Common myeloid progenitor, CD34-positive (primary cell): ENCODE measurements at regions not wholly inside any gene's neighbourhood (a gene's known extent, or its start where the extent isn't known, plus 50 kb on each side); places are given as distances from the start of the nearest gene placed in this dataset.

Experiments used
- CTCF ChIA-PET: fragments of 350-600 bp; sonication (Branson Sonifier 250); formaldehyde crosslinking; loops from one replicate; lab custom pipeline; 2021; ENCODE audit warnings: antibody characterized with exemption; lab: Charles Lee
- POLR2A ChIA-PET: fragments of 350-600 bp; sonication (Branson Sonifier 250); formaldehyde crosslinking; loops from one replicate; lab custom pipeline; 2021; ENCODE audit warnings: antibody characterized with exemption; lab: Charles Lee
- DNase-seq, 3 donors: peaks; one replicate each; pipeline versions ENCODE4 v3.0.0 to v3.0.0-alpha.2; 2013
- H3K27ac ChIP-seq, 2 experiments: 1 replicate in 1 of 2; 2 replicates in 1 of 2; pipeline ENCODE4 v1.7.0; 2013; ENCODE audit warnings: inconsistent platforms in 2 of 2, low read length in 2 of 2, mild to moderate bottlenecking in 2 of 2, low read depth in 1 of 2, moderate library complexity in 1 of 2; ENCODE audit not compliant: severe bottlenecking in 2 of 2, insufficient read depth in 1 of 2, poor library complexity in 1 of 2
- H3K27me3 ChIP-seq, 5 experiments: replicated peaks in 2 of 5; 1 replicate in 3 of 5; 2 replicates in 2 of 5; pipeline versions ENCODE4 v1.6.1 to v1.7.0; 2013; ENCODE audit warnings: low read length in 4 of 5, mild to moderate bottlenecking in 2 of 5, moderate library complexity in 2 of 5, inconsistent platforms in 1 of 5; ENCODE audit not compliant: insufficient read depth in 5 of 5, control insufficient read depth in 4 of 5
- H3K36me3 ChIP-seq, 4 experiments: 1 replicate in 2 of 4; 2 replicates in 2 of 4; pipeline versions ENCODE4 v1.6.1 to v1.7.0; 2013; ENCODE audit warnings: low read length in 3 of 4, control low read depth in 1 of 4, mild to moderate bottlenecking in 1 of 4; ENCODE audit not compliant: control insufficient read depth in 4 of 4, insufficient read depth in 4 of 4
- H3K4me1 ChIP-seq, 4 experiments: 1 replicate in 3 of 4; 2 replicates in 1 of 4; pipeline versions ENCODE4 v1.6.1 to v1.7.1; 2013; ENCODE audit warnings: low read length in 3 of 4, mild to moderate bottlenecking in 3 of 4, control low read depth in 1 of 4, inconsistent platforms in 1 of 4, moderate library complexity in 1 of 4; ENCODE audit not compliant: control insufficient read depth in 4 of 4, insufficient read depth in 4 of 4; ENCODE audit errors: control extremely low read depth in 1 of 4
- H3K4me3 ChIP-seq, 7 experiments: 1 replicate in 4 of 7; 2 replicates in 3 of 7; pipeline versions ENCODE4 v1.5.1 to v1.7.0; 2013; ENCODE audit warnings: mild to moderate bottlenecking in 7 of 7, low read length in 6 of 7, moderate library complexity in 6 of 7, inconsistent platforms in 2 of 7, low read depth in 2 of 7, control low read depth in 1 of 7; ENCODE audit not compliant: insufficient read depth in 4 of 7, control insufficient read depth in 1 of 7; ENCODE audit errors: extremely low read depth in 1 of 7
- H3K9me3 ChIP-seq, 5 experiments: 1 replicate in 4 of 5; 2 replicates in 1 of 5; pipeline versions ENCODE4 v1.6.1 to v1.7.1; 2013; ENCODE audit warnings: low read length in 4 of 5, mild to moderate bottlenecking in 2 of 5, inconsistent platforms in 1 of 5, low read depth in 1 of 5, moderate library complexity in 1 of 5; ENCODE audit not compliant: control insufficient read depth in 4 of 5, insufficient read depth in 2 of 5; ENCODE audit errors: control extremely low read depth in 1 of 5
- WGBS: methylation state at CpG from one replicate; pipeline ENCODE4 v1.1.5; 2013; ENCODE audit not compliant: insufficient coverage; 5-methylcytosine and 5-hydroxymethylcytosine counted together

DNA sequence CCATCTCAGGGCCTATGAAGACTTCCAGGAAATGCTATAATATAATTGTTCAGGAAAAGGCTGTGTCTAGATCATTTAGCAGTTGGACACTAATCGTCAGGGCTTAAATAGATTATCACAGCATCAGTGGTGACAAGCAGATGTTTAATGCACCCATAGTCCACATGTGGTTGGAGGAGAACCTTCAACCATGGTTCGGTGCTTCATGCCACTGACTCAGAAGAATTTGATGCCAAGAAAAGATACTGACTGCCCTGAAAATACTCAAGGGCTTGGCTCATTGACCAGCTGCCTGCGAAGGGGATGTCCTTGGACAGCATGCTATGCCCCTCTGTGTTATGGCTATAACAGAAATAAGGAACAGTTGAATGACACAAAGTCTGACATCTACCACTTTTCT lies 175.7 kb downstream of the HHIPL2 start:
- 95% methylated on average over 2 of the region's 3 CpGs for WGBS
- Histone ChIP-seq H3K9me3 (no peaks in the 10 kb centered on the region), H3K27ac (no peak overlapping the region), H3K4me3 (no peak overlapping the region), H3K27me3 (peaks cover 0 to 3% (median 0%) of the 10 kb centered on the region in 5 experiments), H3K4me1 (no peaks in the 10 kb centered on the region), H3K36me3 (no peaks in the 10 kb centered on the region)
- ChIA-PET POLR2A (no interaction called here), CTCF (no interaction called here)
- no peak for DNase-seq

DNA sequence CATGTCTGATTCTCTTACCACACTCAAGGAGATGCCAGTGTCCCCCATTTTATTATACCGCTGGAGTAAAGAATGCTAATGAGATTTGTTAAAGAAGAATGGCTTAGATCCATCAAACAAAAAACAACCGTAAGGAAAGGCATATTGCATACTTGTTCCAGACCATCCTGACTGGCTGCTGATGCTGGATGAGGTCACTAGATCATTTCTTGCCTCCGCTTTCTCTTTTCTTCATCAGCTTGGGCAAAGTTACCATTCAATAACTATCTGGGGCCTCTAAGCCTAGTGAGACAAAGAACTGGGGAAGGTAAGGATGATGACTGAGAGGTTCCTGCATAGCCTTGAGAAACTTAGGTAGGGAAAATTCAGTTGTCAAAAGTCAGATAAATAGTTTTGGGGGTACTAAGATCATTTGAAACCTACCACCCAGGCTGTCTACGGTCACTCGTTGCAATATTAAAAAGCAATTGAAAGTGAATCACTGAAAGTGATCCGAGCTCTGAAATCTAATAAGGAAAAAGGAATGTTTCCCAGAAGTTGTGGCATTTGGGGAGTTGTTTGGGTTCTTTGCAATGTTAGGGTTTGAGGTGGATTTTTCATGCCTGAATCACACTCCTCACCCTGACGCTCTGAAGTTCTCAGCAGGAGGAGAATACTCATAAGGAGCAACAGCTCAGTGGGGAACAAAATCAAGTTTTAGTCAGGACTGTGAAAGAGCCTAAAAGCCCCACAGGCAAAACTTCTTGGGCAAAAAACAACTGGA lies 176.8 kb downstream of the HHIPL2 start:
- no peaks in the 10 kb centered on the region for H3K4me1 ChIP-seq
- ChIA-PET POLR2A (no interaction called here), CTCF (no interaction called here)
- H3K9me3 ChIP-seq = no peaks in the 10 kb centered on the region
- DNase-seq = no peak
- H3K36me3 ChIP-seq = no peaks in the 10 kb centered on the region
- H3K27me3 ChIP-seq = peaks cover 0 to 3% (median 0%) of the 10 kb centered on the region in 5 experiments
- H3K4me3 ChIP-seq = no peak overlapping the region
- no peak overlapping the region for H3K27ac ChIP-seq
- WGBS = 100% methylated on average over 3 of the region's 7 CpGs

DNA sequence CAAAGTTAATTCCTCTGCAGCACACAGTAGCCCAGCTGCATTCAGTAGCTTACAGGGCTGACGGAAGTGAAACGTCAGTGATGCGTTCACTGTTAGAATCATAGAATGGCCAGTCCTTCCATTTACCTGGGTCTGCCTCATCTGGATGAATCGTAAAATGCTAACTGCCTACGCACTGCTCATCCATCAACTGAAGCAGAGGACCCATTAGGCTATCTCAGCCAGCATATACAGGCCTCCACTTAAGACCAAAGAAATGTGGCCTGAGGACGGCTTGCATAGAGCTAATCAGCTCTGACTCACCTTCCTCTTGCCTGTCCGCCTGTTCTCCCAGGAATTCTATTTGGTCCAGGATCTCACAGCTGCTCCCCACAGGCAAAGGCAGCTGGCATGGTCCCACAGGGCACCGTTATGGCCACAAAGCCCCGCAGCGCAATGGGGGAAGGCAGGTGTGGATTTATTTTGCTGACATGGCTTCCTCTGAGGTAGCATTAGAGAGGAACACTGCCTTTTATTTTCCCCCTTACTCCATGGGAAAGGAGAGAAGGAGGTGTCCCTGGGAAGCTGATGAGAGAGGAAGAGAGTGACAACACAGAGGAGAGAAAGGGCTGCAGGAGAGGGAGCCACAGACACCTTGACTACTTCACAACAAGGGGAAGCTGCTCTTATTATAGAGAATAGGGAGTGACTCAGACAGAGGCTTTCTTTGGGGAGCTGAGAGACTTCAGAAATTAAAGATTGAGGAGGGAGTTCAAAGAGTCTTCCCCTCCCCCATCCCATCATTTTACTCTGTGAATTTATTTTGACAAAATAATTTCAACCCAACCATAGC lies 177.6 kb downstream of the HHIPL2 start:
- Histone ChIP-seq H3K4me1 (no peaks in the 10 kb centered on the region), H3K4me3 (no peak overlapping the region), H3K27me3 (peaks cover 0 to 3% (median 0%) of the 10 kb centered on the region in 5 experiments), H3K36me3 (no peaks in the 10 kb centered on the region), H3K27ac (no peak overlapping the region), H3K9me3 (no peaks in the 10 kb centered on the region)
- 98% methylated on average over 7 of the region's 10 CpGs for WGBS
- DNase-seq = no peak
- CTCF ChIA-PET = no interaction called here
- POLR2A ChIA-PET = no interaction called here

DNA sequence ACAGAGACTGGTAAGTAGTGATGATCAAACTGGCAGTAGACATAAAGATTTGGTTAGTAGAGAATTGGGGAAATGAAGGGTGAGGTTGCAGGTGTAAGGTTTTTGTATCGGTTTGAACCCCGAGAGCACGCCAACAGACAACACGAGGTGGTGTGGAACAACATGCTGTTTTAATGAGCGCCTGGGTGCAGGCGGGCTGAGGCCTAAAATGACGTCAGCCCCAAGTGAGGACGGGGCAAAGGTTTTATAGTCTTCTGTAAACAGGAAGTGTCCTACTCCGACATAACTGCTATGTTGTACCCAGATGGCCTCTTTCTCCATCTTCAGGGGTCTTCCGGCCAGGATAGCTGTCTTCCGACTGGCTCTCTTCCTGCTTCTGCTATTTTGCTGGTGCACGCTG lies 178.8 kb downstream of the HHIPL2 start:
- no peak for DNase-seq
- 96% methylated on average over 9 of the region's 12 CpGs for WGBS
- ChIA-PET CTCF (no interaction called here), POLR2A (no interaction called here)
- no peaks in the 10 kb centered on the region for H3K36me3 ChIP-seq
- peaks cover 0 to 3% (median 0%) of the 10 kb centered on the region in 5 experiments for H3K27me3 ChIP-seq
- H3K27ac ChIP-seq = no peak overlapping the region
- no peaks in the 10 kb centered on the region for H3K9me3 ChIP-seq
- no peak overlapping the region for H3K4me3 ChIP-seq
- H3K4me1 ChIP-seq = no peaks in the 10 kb centered on the region

DNA sequence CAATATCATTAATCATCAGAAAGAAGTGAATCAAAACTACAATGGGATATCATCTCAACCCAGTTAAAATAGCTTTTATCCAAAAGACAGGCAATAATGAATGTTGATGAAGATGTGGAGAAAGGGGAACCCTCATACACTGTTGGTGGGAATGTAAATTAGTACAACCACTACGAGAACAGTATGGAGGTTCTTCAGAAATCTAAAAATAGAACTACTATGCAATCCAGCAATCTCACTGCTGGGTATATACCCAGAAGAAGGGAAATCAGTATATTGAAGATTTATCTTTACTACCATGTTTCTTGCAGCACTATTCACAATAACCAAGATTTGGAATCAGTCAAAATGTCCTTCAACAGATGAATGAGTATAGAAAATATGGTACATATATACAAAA lies 189.8 kb downstream of the HHIPL2 start:
- POLR2A ChIA-PET = no interaction called here
- no CpG with 5 or more reads among the region's 1 CpG for WGBS
- H3K36me3 ChIP-seq = no peaks in the 10 kb centered on the region

DNA sequence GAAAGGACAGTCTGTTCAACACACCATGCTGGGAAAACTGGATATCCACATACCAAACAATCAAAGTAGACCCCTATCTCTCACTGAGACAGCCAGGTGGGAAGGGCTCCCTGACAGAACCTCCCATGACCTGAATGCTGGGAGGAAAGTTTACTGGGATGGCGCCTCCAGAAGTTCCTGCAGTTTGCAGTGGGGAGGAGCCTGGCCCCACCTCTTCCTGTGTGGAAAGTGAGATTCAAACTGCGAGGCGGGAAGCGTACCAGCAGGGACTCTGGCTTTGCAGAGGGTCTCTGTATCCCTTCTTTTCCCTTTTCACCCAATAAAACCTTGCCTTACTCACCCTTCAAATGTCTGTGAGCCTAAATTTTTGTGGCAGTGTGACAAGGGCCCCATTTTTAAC lies 190.7 kb downstream of the HHIPL2 start:
- Histone ChIP-seq H3K36me3 (no peaks in the 10 kb centered on the region), H3K27ac (no peak overlapping the region), H3K4me1 (no peaks in the 10 kb centered on the region), H3K9me3 (peaks cover 0 to 6% (median under 1%) of the 10 kb centered on the region in 5 experiments), H3K27me3 (no peaks in the 10 kb centered on the region), H3K4me3 (no peak overlapping the region)
- POLR2A ChIA-PET = no interaction called here
- CTCF ChIA-PET = no interaction called here
- 100% methylated on average over 3 of the region's 4 CpGs for WGBS
- no peak for DNase-seq

More for the DNA sequence above, 189.8 kb downstream of the HHIPL2 start:
- no peak for DNase-seq
- Histone ChIP-seq H3K4me1 (no peaks in the 10 kb centered on the region), H3K27me3 (no peaks in the 10 kb centered on the region), H3K4me3 (no peak overlapping the region), H3K9me3 (peaks cover 0 to 6% (median 2%) of the 10 kb centered on the region in 5 experiments), H3K27ac (no peak overlapping the region)
- CTCF ChIA-PET = no interaction called here

DNA sequence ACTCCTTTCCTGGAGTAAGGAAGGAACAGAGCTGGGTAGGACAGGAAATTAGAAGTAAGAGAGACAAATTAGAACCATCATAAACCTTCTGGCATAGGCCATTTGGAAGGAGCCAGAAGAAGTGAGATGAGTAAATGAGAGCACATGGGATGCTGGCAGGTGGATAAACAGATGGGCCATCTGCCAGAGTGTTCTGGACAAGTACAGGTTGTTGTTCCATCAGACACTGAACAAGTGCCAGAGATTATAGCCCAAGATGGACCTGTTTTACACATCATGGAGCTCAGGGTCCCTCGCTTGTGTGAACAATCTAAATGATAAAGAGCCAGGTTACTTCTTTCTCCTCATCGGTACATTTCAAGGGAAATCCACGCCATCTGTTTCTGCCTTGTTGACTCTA lies 200.3 kb downstream of the HHIPL2 start:
- no peaks in the 10 kb centered on the region for H3K27me3 ChIP-seq
- H3K27ac ChIP-seq = no peak overlapping the region
- POLR2A ChIA-PET = no interaction called here

More for the DNA sequence above, 200.3 kb downstream of the HHIPL2 start:
- H3K4me1 ChIP-seq = no peaks in the 10 kb centered on the region
- DNase-seq = no peak
- H3K9me3 ChIP-seq = no peaks in the 10 kb centered on the region
- no peaks in the 10 kb centered on the region for H3K36me3 ChIP-seq
- CTCF ChIA-PET = no interaction called here
- no peak overlapping the region for H3K4me3 ChIP-seq
- 100% methylated on average over 3 of the region's 3 CpGs for WGBS
